ENCODE measurements at regions not wholly inside any gene's neighbourhood (a gene's known extent, or its start where the extent isn't known, plus 50 kb on each side); places are given as distances from the start of the nearest gene placed in this dataset.
"Not testable (repeated sequence)": the region's sequence is repeated elsewhere in the genome, so short reads cannot be mapped to it uniquely, and the experiment has no call there.

DNA sequence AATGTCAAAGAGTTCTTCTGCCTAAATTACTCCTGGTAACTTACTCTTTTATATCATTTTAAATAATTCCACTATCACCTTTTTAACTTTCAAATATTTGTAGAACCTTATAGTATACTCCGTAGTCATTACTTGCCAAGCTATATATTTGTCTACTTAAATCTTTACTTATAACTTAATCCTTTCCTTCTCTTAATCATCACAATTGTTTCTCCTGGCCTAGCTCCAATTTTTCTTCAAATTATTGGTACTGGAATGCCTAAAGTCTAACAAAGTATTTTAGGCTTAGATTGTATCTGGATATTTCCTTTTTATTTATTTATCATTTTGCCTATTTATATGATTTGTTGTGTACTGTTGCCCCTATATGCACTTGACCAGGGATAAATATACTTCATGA is 109.5 kb downstream of the MZT1 start:
- Histone ChIP-seq H2AFZ (ENCODE audit: low read depth) (no peak overlapping the region), H3K27ac (no peak overlapping the region), H3K9ac (no peak overlapping the region), H3K36me3 (ENCODE audit: insufficient read depth) (no peaks in the 10 kb centered on the region), H3K4me3 (IDR thresholded peaks at IDR 0.05; ENCODE audit: insufficient read depth, low read depth, low read length) (no peak overlapping the region), H3K4me2 (no peak overlapping the region), H3K79me2 (ENCODE audit: insufficient read depth, low read depth) (no peaks in the 10 kb centered on the region), H3K4me1 (ENCODE audit: low read depth, poor library complexity, severe bottlenecking) (no peaks in the 10 kb centered on the region), H3K27me3 (ENCODE audit: insufficient read depth, low read depth) (no peaks in the 10 kb centered on the region), H4K20me1 (ENCODE audit: insufficient read depth) (no peaks in the 10 kb centered on the region)
- TF ChIP-seq, protein P1, sequence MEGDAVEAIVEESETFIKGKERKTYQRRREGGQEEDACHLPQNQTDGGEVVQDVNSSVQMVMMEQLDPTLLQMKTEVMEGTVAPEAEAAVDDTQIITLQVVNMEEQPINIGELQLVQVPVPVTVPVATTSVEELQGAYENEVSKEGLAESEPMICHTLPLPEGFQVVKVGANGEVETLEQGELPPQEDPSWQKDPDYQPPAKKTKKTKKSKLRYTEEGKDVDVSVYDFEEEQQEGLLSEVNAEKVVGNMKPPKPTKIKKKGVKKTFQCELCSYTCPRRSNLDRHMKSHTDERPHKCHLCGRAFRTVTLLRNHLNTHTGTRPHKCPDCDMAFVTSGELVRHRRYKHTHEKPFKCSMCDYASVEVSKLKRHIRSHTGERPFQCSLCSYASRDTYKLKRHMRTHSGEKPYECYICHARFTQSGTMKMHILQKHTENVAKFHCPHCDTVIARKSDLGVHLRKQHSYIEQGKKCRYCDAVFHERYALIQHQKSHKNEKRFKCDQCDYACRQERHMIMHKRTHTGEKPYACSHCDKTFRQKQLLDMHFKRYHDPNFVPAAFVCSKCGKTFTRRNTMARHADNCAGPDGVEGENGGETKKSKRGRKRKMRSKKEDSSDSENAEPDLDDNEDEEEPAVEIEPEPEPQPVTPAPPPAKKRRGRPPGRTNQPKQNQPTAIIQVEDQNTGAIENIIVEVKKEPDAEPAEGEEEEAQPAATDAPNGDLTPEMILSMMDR (conservative IDR thresholded peaks at IDR 0.05; ENCODE audit: low read depth, low read length): no peak

DNA sequence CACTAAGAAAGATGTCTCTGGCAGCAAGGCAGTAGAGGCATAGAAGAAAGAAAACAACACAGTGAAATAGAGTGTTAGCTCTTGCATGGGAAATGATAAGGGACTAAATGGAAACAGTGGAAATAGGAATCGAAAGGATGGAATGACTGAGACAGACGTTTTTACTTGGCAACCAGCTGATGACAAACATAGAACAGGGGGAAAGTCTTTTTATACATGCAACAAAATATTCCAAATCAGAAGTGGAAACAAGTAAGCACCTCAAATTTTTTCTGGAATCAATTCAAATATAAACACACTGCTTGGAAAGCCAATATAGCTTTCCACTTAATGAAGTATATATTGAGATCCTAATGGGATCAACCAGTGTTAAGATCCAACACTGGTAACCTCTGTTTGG is 110.2 kb downstream of the MZT1 start:
- Histone ChIP-seq H4K20me1 (ENCODE audit: insufficient read depth) (no peaks in the 10 kb centered on the region), H3K4me1 (ENCODE audit: low read depth, poor library complexity, severe bottlenecking) (no peaks in the 10 kb centered on the region), H3K36me3 (ENCODE audit: insufficient read depth) (no peaks in the 10 kb centered on the region), H3K79me2 (ENCODE audit: insufficient read depth, low read depth) (no peaks in the 10 kb centered on the region), H3K27me3 (ENCODE audit: insufficient read depth, low read depth) (no peaks in the 10 kb centered on the region), H3K9ac (no peak overlapping the region), H3K4me2 (no peak overlapping the region), H2AFZ (ENCODE audit: low read depth) (no peak overlapping the region), H3K4me3 (IDR thresholded peaks at IDR 0.05; ENCODE audit: insufficient read depth, low read depth, low read length) (no peak overlapping the region), H3K27ac (no peak overlapping the region)
- TF ChIP-seq, protein P1 (conservative IDR thresholded peaks at IDR 0.05; ENCODE audit: low read depth, low read length): no peak

GRCh38 chr13:72610251-72610891 is 117.1 kb downstream of the MZT1 start:
- not testable (repeated sequence) for H3K4me2 ChIP-seq

DNA sequence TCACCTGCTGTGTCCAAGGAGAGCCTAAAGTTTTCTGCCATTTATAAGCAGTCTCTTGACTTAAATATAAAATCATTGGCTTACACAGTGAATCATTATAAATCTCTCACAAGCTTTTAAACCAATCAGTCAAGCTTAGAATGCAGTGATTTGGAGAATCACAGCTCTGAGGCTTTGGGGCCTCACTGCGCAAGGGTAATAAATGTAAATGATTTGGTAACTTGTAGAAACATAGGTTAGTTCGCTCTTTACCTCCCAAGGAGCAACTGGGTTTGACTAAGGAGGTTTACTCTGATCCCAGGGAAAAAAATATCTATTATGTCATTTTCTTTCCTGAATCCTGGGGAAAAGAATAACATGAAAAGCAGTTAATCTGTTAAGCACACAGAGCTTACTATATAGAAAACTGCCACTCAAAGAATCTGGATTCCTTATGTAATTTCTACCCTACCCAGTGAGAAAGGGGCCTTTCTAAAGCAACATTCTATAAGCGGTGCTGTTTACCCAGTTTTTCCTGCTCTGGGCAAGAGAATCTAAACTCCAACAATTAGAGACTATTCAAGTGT is 128.2 kb downstream of the MZT1 start:
- Histone ChIP-seq H4K20me1 (ENCODE audit: insufficient read depth) (no peaks in the 10 kb centered on the region), H2AFZ (ENCODE audit: low read depth) (no peak overlapping the region), H3K27me3 (ENCODE audit: insufficient read depth, low read depth) (no peaks in the 10 kb centered on the region), H3K79me2 (ENCODE audit: insufficient read depth, low read depth) (no peaks in the 10 kb centered on the region), H3K4me3 (IDR thresholded peaks at IDR 0.05; ENCODE audit: insufficient read depth, low read depth, low read length) (no peak overlapping the region), H3K4me2 (no peak overlapping the region), H3K9ac (no peak overlapping the region), H3K27ac (no peak overlapping the region), H3K4me1 (ENCODE audit: low read depth, poor library complexity, severe bottlenecking) (no peaks in the 10 kb centered on the region), H3K36me3 (ENCODE audit: insufficient read depth) (no peaks in the 10 kb centered on the region)
- TF ChIP-seq, protein P1 (conservative IDR thresholded peaks at IDR 0.05; ENCODE audit: low read depth, low read length): no peak

More at GRCh38 chr13:72610251-72610891, 117.1 kb downstream of the MZT1 start:
- not testable (repeated sequence) for H3K4me1 ChIP-seq (ENCODE audit: low read depth, poor library complexity, severe bottlenecking); H3K4me3 ChIP-seq (IDR thresholded peaks at IDR 0.05; ENCODE audit: insufficient read depth, low read depth, low read length); H3K27ac ChIP-seq; H3K36me3 ChIP-seq (ENCODE audit: insufficient read depth); H4K20me1 ChIP-seq (ENCODE audit: insufficient read depth); H3K79me2 ChIP-seq (ENCODE audit: insufficient read depth, low read depth); H3K9ac ChIP-seq; H3K27me3 ChIP-seq (ENCODE audit: insufficient read depth, low read depth); H2AFZ ChIP-seq (ENCODE audit: low read depth)

DNA sequence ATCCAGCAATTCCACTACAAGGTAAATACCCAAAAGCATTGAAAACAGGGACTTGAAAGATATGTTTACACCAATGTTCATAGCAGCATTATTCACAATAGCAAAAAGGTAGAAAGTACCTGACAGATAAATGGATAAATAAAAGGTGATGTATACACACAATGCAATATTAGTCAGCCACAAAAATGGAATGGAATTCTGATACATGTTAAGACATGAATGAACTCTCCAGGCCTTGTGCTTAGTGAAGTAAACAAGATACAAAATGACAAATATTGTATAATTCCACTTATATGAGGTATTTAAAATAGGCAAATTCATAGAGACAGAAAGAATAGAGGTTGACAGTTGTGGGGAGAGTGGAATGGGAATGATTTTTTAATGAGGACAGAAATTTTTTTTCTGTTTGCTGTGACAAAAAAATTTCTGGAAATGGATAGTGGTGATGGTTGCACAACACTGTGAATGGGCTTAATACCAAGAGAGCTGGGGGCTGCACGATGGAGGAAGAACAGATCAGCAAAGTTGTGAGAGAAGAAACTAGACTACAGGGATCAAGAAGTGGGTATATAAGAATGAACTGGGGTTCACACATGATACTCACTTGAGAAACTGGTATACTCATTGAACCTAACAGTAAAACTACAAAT is 137.2 kb downstream of the MZT1 start:
- H3K27me3 ChIP-seq (ENCODE audit: insufficient read depth, low read depth): no peaks in the 10 kb centered on the region
- H2AFZ ChIP-seq (ENCODE audit: low read depth): no peak overlapping the region
- H3K27ac ChIP-seq: no peak overlapping the region
- H4K20me1 ChIP-seq (ENCODE audit: insufficient read depth): no peaks in the 10 kb centered on the region
- H3K36me3 ChIP-seq (ENCODE audit: insufficient read depth): no peaks in the 10 kb centered on the region
- H3K4me3 ChIP-seq (IDR thresholded peaks at IDR 0.05; ENCODE audit: insufficient read depth, low read depth, low read length): no peak overlapping the region
- no peak overlapping the region for H3K9ac ChIP-seq
- TF ChIP-seq, protein P1 (conservative IDR thresholded peaks at IDR 0.05; ENCODE audit: low read depth, low read length): no peak
- no peak overlapping the region for H3K4me2 ChIP-seq
- H3K4me1 ChIP-seq (ENCODE audit: low read depth, poor library complexity, severe bottlenecking): no peaks in the 10 kb centered on the region
- H3K79me2 ChIP-seq (ENCODE audit: insufficient read depth, low read depth): no peaks in the 10 kb centered on the region
